ENCODE measurements at regions not wholly inside any gene's neighbourhood (a gene's known extent, or its start where the extent isn't known, plus 50 kb on each side); places are given as distances from the start of the nearest gene placed in this dataset.

DNA sequence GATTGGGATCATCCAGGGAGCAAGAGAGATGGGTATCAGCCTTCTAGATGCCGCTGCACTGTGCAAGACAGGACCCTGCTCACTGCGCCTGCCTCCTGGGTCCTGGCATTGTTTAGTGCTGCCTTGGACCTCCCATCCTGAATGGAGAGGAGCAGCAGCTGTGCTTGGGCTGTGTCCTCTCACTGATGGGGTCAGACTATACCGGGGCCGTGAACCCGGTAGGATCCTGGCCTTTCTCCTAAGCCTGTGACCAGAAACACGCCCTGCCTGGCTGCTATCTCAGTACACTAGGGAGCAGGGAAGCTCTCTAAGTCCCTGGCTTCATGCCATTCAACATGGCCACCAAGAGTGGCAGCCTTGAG lies 309.4 kb upstream of the ZNF32 start:
- TF ChIP-seq, protein P1, sequence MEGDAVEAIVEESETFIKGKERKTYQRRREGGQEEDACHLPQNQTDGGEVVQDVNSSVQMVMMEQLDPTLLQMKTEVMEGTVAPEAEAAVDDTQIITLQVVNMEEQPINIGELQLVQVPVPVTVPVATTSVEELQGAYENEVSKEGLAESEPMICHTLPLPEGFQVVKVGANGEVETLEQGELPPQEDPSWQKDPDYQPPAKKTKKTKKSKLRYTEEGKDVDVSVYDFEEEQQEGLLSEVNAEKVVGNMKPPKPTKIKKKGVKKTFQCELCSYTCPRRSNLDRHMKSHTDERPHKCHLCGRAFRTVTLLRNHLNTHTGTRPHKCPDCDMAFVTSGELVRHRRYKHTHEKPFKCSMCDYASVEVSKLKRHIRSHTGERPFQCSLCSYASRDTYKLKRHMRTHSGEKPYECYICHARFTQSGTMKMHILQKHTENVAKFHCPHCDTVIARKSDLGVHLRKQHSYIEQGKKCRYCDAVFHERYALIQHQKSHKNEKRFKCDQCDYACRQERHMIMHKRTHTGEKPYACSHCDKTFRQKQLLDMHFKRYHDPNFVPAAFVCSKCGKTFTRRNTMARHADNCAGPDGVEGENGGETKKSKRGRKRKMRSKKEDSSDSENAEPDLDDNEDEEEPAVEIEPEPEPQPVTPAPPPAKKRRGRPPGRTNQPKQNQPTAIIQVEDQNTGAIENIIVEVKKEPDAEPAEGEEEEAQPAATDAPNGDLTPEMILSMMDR (optimal IDR thresholded peaks at IDR 0.05 in 1 of 3, IDR thresholded peaks at IDR 0.05 in 1 of 3, conservative IDR thresholded peaks at IDR 0.05 in 1 of 3; ENCODE audit: extremely low read depth in 1 of 3, insufficient read depth in 2 of 3, low read length in 3 of 3): no peak
- TF ChIP-seq EZH2 (IDR thresholded peaks at IDR 0.05; ENCODE audit: low read length): no peak
